ENCODE measurements at regions not wholly inside any gene's neighbourhood (a gene's known extent, or its start where the extent isn't known, plus 50 kb on each side); places are given as distances from the start of the nearest gene placed in this dataset.

- no peak for TF ChIP-seq MAX (IDR thresholded peaks at IDR 0.05; ENCODE audit: low read depth)
- TF ChIP-seq YY1 (IDR thresholded peaks at IDR 0.05; ENCODE audit: low read depth): no peak
- TF ChIP-seq CTCF (IDR thresholded peaks at IDR 0.05): no peak
- TF ChIP-seq POLR2AphosphoS5 (IDR thresholded peaks at IDR 0.05; ENCODE audit: low read depth, low read length): no peak
- TF ChIP-seq REST (IDR thresholded peaks at IDR 0.05; ENCODE audit: low read depth, low read length): no peak
- TF ChIP-seq ZBTB33 (IDR thresholded peaks at IDR 0.05; ENCODE audit: borderline replicate concordance, low read depth): no peak
- TF ChIP-seq JUND (IDR thresholded peaks at IDR 0.05): no peak
Measured at GRCh38 chr6:125631165-125631564, 118.3 kb upstream of the HEY2 start.
